B cell (primary cell): ENCODE measurements at regions not wholly inside any gene's neighbourhood (a gene's known extent, or its start where the extent isn't known, plus 50 kb on each side); places are given as distances from the start of the nearest gene placed in this dataset.

Experiments used
- ATAC-seq: fragments of 200-7000 bp; cut with Tn5 transposase; one replicate; pipeline ENCODE4 v1.10.0; 2021; ENCODE audit warnings: low read depth, mild to moderate bottlenecking, moderate number of reproducible peaks, moderate library complexity
- CTCF ChIA-PET: fragments of 350-600 bp; sonication (Branson Sonifier 250); formaldehyde crosslinking; loops from one replicate; lab custom pipeline; 2021; ENCODE audit warnings: antibody characterized with exemption, inconsistent platforms; lab: Charles Lee
- POLR2A ChIA-PET: fragments of 350-600 bp; sonication (Branson Sonifier 250); formaldehyde crosslinking; loops from one replicate; lab custom pipeline; 2021; ENCODE audit warnings: antibody characterized with exemption; lab: Charles Lee
- DNase-seq: peaks from one replicate; pipeline ENCODE4 v3.0.0; 2013
- H2AFZ ChIP-seq: 2 replicates; pipeline ENCODE4 v1.6.1; 2012; ENCODE audit warnings: mild to moderate bottlenecking, low read depth, low read length; ENCODE audit not compliant: insufficient read depth, poor library complexity, severe bottlenecking
- H3K27ac ChIP-seq, 2 donors: 1 replicate in 1 of 2; 2 replicates in 1 of 2; pipeline ENCODE4 v1.5.1; 2012 to 2013; ENCODE audit warnings: low read length in 2 of 2, mild to moderate bottlenecking in 2 of 2, moderate library complexity in 1 of 2
- H3K27me3 ChIP-seq, 4 experiments: fragments of 200-600 bp in 1 of 4; sonication (generic) in 1 of 4; replicated peaks in 1 of 4; 1 replicate in 2 of 4; 2 replicates in 2 of 4; pipeline versions ENCODE4 v1.6.1 to v1.7.0; 2013 to 2016; ENCODE audit warnings: low read length in 3 of 4, mild to moderate bottlenecking in 2 of 4, mixed read lengths in 1 of 4, moderate library complexity in 1 of 4; ENCODE audit not compliant: insufficient read depth in 4 of 4, control insufficient read depth in 3 of 4; ENCODE audit errors: control extremely low read depth in 1 of 4
- H3K36me3 ChIP-seq, 2 experiments: replicated peaks in 1 of 2; 1 replicate in 1 of 2; 2 replicates in 1 of 2; pipeline versions ENCODE4 v1.6.1 to v1.7.1; 2013; ENCODE audit warnings: low read length in 1 of 2; ENCODE audit not compliant: insufficient read depth in 2 of 2, control insufficient read depth in 1 of 2; ENCODE audit errors: control extremely low read depth in 1 of 2, extremely low read depth in 1 of 2
- H3K4me1 ChIP-seq, 2 donors: fragments of 200-600 bp in 1 of 2; sonication (generic) in 1 of 2; 1 replicate in 1 of 2; 2 replicates in 1 of 2; pipeline versions ENCODE4 v1.5.1 to v1.6.1; 2013 to 2017; ENCODE audit warnings: low read length in 2 of 2; ENCODE audit not compliant: control insufficient read depth in 2 of 2, insufficient read depth in 2 of 2
- H3K4me2 ChIP-seq: replicated peaks from 2 replicates; pipeline ENCODE3; 2012; ENCODE audit warnings: mild to moderate bottlenecking, low read depth, low read length; ENCODE audit not compliant: poor library complexity, severe bottlenecking
- H3K4me3 ChIP-seq, 5 experiments: fragments of 200-600 bp in 1 of 5; sonication (generic) in 1 of 5; 1 replicate in 3 of 5; 2 replicates in 2 of 5; pipeline versions ENCODE4 v1.5.1 to v1.7.0; 2011 to 2016; ENCODE audit warnings: low read length in 4 of 5, mild to moderate bottlenecking in 4 of 5, low read depth in 2 of 5, control low read depth in 1 of 5, moderate library complexity in 1 of 5; ENCODE audit not compliant: insufficient read depth in 1 of 5; ENCODE audit errors: control extremely low read depth in 1 of 5, extremely low read depth in 1 of 5
- H3K79me2 ChIP-seq: fragments of 200-600 bp; sonication (generic); one replicate; pipeline ENCODE4 v1.6.0; 2016; ENCODE audit warnings: low read length; ENCODE audit not compliant: control insufficient read depth, insufficient read depth
- H3K9ac ChIP-seq: fragments of 200-600 bp; sonication (generic); 2 replicates; pipeline ENCODE4 v1.6.1; 2017; ENCODE audit warnings: mild to moderate bottlenecking, low read length, moderate library complexity
- H3K9me3 ChIP-seq, 3 donors: one replicate each; pipeline versions ENCODE4 v1.6.1 to v1.7.1; 2013; ENCODE audit warnings: low read length in 2 of 3; ENCODE audit not compliant: control insufficient read depth in 2 of 3, insufficient read depth in 1 of 3; ENCODE audit errors: control extremely low read depth in 1 of 3
- H4K20me1 ChIP-seq: 2 replicates; pipeline ENCODE4 v1.6.0; 2012; ENCODE audit warnings: mild to moderate bottlenecking, low read length; ENCODE audit not compliant: insufficient read depth, control insufficient read depth, poor library complexity, severe bottlenecking
- H3K27ac Mint-ChIP-seq: one replicate; pipeline ENCODE4 v1.8.0; 2021; ENCODE audit warnings: mixed read lengths
- H3K27me3 Mint-ChIP-seq: one replicate; pipeline ENCODE4 v1.8.0; 2021; ENCODE audit warnings: mixed read lengths
- H3K4me1 Mint-ChIP-seq: one replicate; pipeline ENCODE4 v1.8.0; 2021; ENCODE audit warnings: mixed read lengths
- H3K4me3 Mint-ChIP-seq: one replicate; pipeline ENCODE4 v1.8.0; 2021; ENCODE audit warnings: mixed read lengths
- H3K9me3 Mint-ChIP-seq: one replicate; pipeline ENCODE4 v1.8.0; 2022; ENCODE audit warnings: mixed read lengths; ENCODE audit not compliant: insufficient read depth
- CTCF ChIP-seq: fragments of 200-600 bp; IDR thresholded peaks from one replicate; pipeline ENCODE4 v1.8.0; 2022; ENCODE audit warnings: antibody characterized with exemption, mild to moderate bottlenecking
- EZH2 ChIP-seq: IDR thresholded peaks from 2 replicates; pipeline ENCODE4 v1.6.1; 2012; ENCODE audit warnings: borderline replicate concordance, low read depth, mild to moderate bottlenecking, moderate library complexity, low read length; ENCODE audit not compliant: insufficient read depth, poor library complexity, severe bottlenecking
- WGBS: methylation state at CpG from one replicate; pipeline ENCODE4 v1.1.5; 2013; ENCODE audit warnings: missing lambda C conversion rate; ENCODE audit not compliant: insufficient coverage; 5-methylcytosine and 5-hydroxymethylcytosine counted together
- intact Hi-C: fragments of 100-400 bp; cut with micrococcal nuclease; formaldehyde crosslinking; loops from one replicate; pipeline ENCODE4 v1.10.0; 2022

- Histone ChIP-seq H2AFZ (no peak overlapping the region), H3K36me3 (no peaks in the 10 kb centered on the region)
Observed at GRCh38 chr18:65990944-65991708, 240.3 kb downstream of the CDH7 start.

More at GRCh38 chr18:65990944-65991708, 240.3 kb downstream of the CDH7 start:
- intact Hi-C loops = no loop called here
- WGBS = no CpG with 5 or more reads among the region's 3 CpGs
- Histone ChIP-seq H3K4me1 (no peaks in the 10 kb centered on the region), H3K9me3 (no peaks in the 10 kb centered on the region), H3K79me2 (no peaks in the 10 kb centered on the region), H3K27ac (no peak overlapping the region), H3K4me3 (no peak overlapping the region), H3K27me3 (no peaks in the 10 kb centered on the region), H3K9ac (no peak overlapping the region), H3K4me2 (no peak overlapping the region), H4K20me1 (no peaks in the 10 kb centered on the region)
- ATAC-seq = no peak
- H3K4me3 Mint-ChIP-seq = no peak overlapping the region
- ChIA-PET CTCF (no interaction called here), POLR2A (no interaction called here)
- no peaks in the 10 kb centered on the region for H3K27me3 Mint-ChIP-seq
- DNase-seq = no peak
- no peaks in the 10 kb centered on the region for H3K4me1 Mint-ChIP-seq
- H3K9me3 Mint-ChIP-seq = no peaks in the 10 kb centered on the region
- TF ChIP-seq CTCF = no peak
- TF ChIP-seq EZH2 = no peak
- no peak overlapping the region for H3K27ac Mint-ChIP-seq
